Body of pancreas (tissue), 4 donors: ENCODE measurements at regions not wholly inside any gene's neighbourhood (a gene's known extent, or its start where the extent isn't known, plus 50 kb on each side); places are given as distances from the start of the nearest gene placed in this dataset.

Experiments
- POLR2A ChIP-seq, 3 donors: fragments of 450-650 bp; IDR thresholded peaks; one replicate each; pipeline ENCODE4 v1.6.1; 2016; ENCODE audit warnings: antibody characterized with exemption in 3 of 3, mild to moderate bottlenecking in 2 of 3
- TF ChIP-seq, protein P1 (sequence below), 7 experiments: fragments of 450-650 bp in 4 of 7; fragments of 200-600 bp in 3 of 7; sonication (generic) in 3 of 7; IDR thresholded peaks; one replicate each; pipeline ENCODE4 v1.5.1; 2016 to 2019; ENCODE audit warnings: antibody characterized with exemption in 7 of 7

DNA sequence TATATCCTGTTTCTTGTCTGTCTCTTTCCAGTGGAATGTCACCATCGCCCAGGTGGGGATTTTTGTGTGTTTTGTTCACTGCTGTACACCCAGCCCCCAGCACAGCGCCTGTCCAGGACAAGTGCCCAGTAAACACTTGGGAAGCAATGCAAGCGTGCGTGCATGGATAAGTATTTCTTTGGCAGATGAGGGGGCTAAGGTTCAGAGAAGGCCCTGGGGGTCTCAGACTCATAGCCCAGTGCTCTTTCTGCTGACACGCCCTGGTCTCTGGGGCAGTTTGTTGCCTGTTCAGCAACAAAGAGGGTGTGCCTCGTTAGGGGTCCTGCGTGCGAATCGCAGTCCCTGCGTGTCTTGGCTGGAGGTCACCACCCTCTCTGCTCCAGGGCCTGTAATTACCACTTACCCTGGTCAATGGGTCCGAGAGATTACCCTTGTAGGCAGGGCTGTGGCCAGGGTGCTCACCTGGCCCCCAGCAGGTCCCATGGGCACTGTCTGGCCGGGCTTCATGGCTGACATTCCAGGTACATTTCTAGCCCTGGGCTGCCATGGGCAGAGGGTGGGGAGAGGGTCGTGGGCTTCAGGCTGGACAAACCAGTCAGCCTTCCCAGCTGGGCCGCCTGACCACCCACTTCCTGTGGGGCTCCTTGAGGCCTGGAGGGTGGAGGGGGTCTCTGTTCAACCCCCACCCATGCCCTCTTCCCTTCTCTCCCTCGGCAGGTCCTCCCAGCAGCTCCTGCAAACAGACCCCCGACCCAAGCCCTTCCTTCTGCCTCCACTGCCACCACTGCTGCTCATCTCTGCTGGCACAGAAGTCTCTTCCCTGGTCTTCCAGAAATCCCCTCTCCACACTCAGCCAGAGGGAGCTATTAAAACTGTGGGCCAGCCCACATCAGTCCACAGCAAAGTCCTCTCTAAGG, 87.1 kb downstream of the CEBPB start:
- TF ChIP-seq, protein P1, sequence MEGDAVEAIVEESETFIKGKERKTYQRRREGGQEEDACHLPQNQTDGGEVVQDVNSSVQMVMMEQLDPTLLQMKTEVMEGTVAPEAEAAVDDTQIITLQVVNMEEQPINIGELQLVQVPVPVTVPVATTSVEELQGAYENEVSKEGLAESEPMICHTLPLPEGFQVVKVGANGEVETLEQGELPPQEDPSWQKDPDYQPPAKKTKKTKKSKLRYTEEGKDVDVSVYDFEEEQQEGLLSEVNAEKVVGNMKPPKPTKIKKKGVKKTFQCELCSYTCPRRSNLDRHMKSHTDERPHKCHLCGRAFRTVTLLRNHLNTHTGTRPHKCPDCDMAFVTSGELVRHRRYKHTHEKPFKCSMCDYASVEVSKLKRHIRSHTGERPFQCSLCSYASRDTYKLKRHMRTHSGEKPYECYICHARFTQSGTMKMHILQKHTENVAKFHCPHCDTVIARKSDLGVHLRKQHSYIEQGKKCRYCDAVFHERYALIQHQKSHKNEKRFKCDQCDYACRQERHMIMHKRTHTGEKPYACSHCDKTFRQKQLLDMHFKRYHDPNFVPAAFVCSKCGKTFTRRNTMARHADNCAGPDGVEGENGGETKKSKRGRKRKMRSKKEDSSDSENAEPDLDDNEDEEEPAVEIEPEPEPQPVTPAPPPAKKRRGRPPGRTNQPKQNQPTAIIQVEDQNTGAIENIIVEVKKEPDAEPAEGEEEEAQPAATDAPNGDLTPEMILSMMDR (IDR thresholded peaks at IDR 0.05): no peak
- no peak for TF ChIP-seq POLR2A (IDR thresholded peaks at IDR 0.05)
